Esophagus (tissue), 2 donors: ENCODE measurements at regions not wholly inside any gene's neighbourhood (a gene's known extent, or its start where the extent isn't known, plus 50 kb on each side); places are given as distances from the start of the nearest gene placed in this dataset.

Experiments
- H3K27ac ChIP-seq, 2 donors: one replicate each; pipeline ENCODE4 v1.5.1; 2013; ENCODE audit warnings: low read depth in 2 of 2, mild to moderate bottlenecking in 2 of 2, inconsistent platforms in 1 of 2, low read length in 1 of 2, moderate library complexity in 1 of 2
- H3K27me3 ChIP-seq, 2 donors: one replicate each; pipeline ENCODE4 v1.6.1; 2013; ENCODE audit warnings: low read length in 2 of 2, control low read depth in 1 of 2, mild to moderate bottlenecking in 1 of 2; ENCODE audit not compliant: insufficient read depth in 2 of 2, control insufficient read depth in 1 of 2
- H3K36me3 ChIP-seq, 2 donors: one replicate each; pipeline ENCODE4 v1.6.1; 2013; ENCODE audit warnings: low read length in 1 of 2; ENCODE audit not compliant: control insufficient read depth in 2 of 2, insufficient read depth in 2 of 2
- H3K4me1 ChIP-seq, 2 donors: one replicate each; pipeline ENCODE4 v1.6.1; 2013; ENCODE audit warnings: low read length in 1 of 2; ENCODE audit not compliant: control insufficient read depth in 2 of 2, insufficient read depth in 2 of 2
- H3K4me3 ChIP-seq, 2 donors: one replicate each; pipeline ENCODE4 v1.5.1; 2013; ENCODE audit warnings: low read length in 2 of 2, mild to moderate bottlenecking in 2 of 2, low read depth in 1 of 2, moderate library complexity in 1 of 2
- H3K9me3 ChIP-seq, 2 donors: one replicate each; pipeline ENCODE4 v1.6.1; 2013; ENCODE audit warnings: mild to moderate bottlenecking in 2 of 2, low read depth in 1 of 2, low read length in 1 of 2, moderate library complexity in 1 of 2; ENCODE audit not compliant: control insufficient read depth in 2 of 2, insufficient read depth in 1 of 2
- WGBS, 2 donors: extraction: QIAGEN DNeasy Blood & Tissue Kit; methylation state at CpG; one replicate each; pipeline ENCODE4 v1.1.7; 2013; 5-methylcytosine and 5-hydroxymethylcytosine counted together
- donor health status: healthy with polysubstance abuse.
- donor health status: Bipolar disorder and iron deficiency.

GRCh38 chr12:111204788-111205241 is 164.1 kb downstream of the PHETA1 start:
- no peak overlapping the region for H3K27ac ChIP-seq
- no peaks in the 10 kb centered on the region for H3K36me3 ChIP-seq
- H3K4me1 ChIP-seq, result no peaks in the 10 kb centered on the region
- H3K9me3 ChIP-seq, result no peaks in the 10 kb centered on the region
- H3K27me3 ChIP-seq, result no peaks in the 10 kb centered on the region
- 41 to 57% methylated on average over 15 of the region's 15 CpGs for WGBS, 2 donors
- no peak overlapping the region for H3K4me3 ChIP-seq

DNA sequence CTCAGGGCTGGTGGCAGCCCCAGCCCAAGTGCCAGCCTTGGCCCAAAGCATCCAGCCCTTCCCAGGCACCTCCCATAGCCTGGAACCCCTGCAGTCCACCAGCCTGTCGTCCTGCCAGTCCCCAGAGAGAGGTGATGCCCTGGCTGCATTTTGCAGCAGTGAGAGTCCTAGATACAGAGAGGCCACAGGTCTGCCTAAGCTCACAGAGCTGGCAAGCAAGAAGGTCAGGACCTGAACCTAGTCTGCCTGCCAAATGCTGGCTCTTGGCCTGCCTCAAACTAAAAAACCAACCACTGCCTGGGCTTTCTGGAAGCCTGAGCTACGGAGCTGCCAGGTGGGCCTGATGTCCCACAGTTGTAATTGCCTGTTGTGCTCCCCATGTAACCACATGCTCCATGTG is 164.9 kb downstream of the PHETA1 start:
- Histone ChIP-seq H3K9me3 (no peaks in the 10 kb centered on the region), H3K36me3 (no peaks in the 10 kb centered on the region), H3K4me1 (no peaks in the 10 kb centered on the region), H3K4me3 (no peak overlapping the region), H3K27ac (no peak overlapping the region), H3K27me3 (no peaks in the 10 kb centered on the region)
- WGBS, 2 donors, result 53 to 68% methylated on average over 2 of the region's 2 CpGs

- H3K27ac ChIP-seq, result no peak overlapping the region
- WGBS, 2 donors, result 75 to 83% methylated on average over 4 of the region's 4 CpGs
- no peak overlapping the region for H3K4me3 ChIP-seq
- no peaks in the 10 kb centered on the region for H3K9me3 ChIP-seq
- no peaks in the 10 kb centered on the region for H3K36me3 ChIP-seq
- no peaks in the 10 kb centered on the region for H3K4me1 ChIP-seq
- no peaks in the 10 kb centered on the region for H3K27me3 ChIP-seq
Observed at GRCh38 chr12:111203446-111203845, 165.4 kb downstream of the PHETA1 start.

GRCh38 chr12:111202237-111202915 is 166.5 kb downstream of the PHETA1 start:
- WGBS, 2 donors, result 50 to 60% methylated on average over 17 of the region's 17 CpGs
- no peak overlapping the region for H3K4me3 ChIP-seq
- H3K4me1 ChIP-seq, result no peaks in the 10 kb centered on the region
- H3K27ac ChIP-seq, result no peak overlapping the region
- H3K27me3 ChIP-seq, result no peaks in the 10 kb centered on the region
- H3K9me3 ChIP-seq, result no peaks in the 10 kb centered on the region
- H3K36me3 ChIP-seq, result no peaks in the 10 kb centered on the region

- WGBS, 2 donors, result 58 to 60% methylated on average over 11 of the region's 11 CpGs
- no peaks in the 10 kb centered on the region for H3K4me1 ChIP-seq
- no peaks in the 10 kb centered on the region for H3K36me3 ChIP-seq
- no peaks in the 10 kb centered on the region for H3K27me3 ChIP-seq
- no peaks in the 10 kb centered on the region for H3K9me3 ChIP-seq
- no peak overlapping the region for H3K27ac ChIP-seq
- H3K4me3 ChIP-seq, result no peak overlapping the region
Observed at GRCh38 chr12:111201495-111202236, 167.2 kb downstream of the PHETA1 start.

DNA sequence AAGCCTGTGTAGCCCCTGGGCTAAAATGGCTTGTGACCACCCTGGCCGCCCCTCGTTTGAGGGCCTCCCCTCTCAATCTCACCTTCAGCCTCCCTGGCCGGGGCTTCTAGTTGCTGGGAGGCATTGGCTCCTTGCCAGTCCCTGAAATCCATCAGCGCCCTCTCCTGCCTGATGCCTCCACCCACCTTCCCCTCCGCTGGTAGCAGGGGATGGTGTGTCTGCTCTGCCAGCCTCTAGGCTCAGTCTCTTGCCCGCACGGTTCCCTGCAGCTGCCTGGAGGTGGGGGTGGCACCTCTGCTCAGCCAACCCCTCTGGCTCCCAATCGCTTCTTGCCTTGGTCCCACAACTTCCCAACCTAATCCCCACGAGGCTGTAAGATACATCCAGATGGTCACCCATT is 167.9 kb downstream of the PHETA1 start:
- H3K27me3 ChIP-seq, result no peaks in the 10 kb centered on the region
- no peaks in the 10 kb centered on the region for H3K36me3 ChIP-seq
- no peak overlapping the region for H3K27ac ChIP-seq
- no peaks in the 10 kb centered on the region for H3K4me1 ChIP-seq
- 26% methylated on average over 9 of the region's 9 CpGs for WGBS, 2 donors
- H3K9me3 ChIP-seq, result no peaks in the 10 kb centered on the region
- no peak overlapping the region for H3K4me3 ChIP-seq

DNA sequence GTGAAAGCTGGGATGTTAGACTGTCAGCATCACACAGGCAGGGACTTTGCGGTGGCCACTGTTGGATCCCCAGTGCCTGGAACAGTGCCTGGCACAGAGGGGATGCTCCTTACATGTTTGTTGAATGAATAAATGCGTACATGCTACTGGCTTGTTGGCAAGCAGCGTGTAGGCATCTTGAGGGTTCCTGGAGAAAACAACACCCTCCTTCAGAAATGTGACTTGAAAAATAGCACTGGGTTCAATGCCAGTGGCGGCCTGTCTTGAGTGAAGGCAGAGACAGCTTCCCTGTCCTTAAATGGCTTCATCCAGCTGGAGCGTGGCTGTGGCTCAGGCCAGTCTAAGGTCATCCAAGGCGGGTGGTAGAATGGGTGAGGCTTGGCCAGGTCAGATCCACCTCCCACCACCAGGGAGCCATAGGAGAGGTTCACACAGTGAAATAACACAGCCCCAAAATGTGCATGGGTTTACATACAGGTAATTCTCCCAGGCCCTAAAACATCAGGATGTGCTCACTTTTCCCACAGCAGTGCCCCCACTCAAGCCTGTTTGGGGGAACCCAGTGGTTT is 171.4 kb downstream of the PHETA1 start:
- 75 to 79% methylated on average over 6 of the region's 6 CpGs for WGBS, 2 donors
- Histone ChIP-seq H3K36me3 (no peaks in the 10 kb centered on the region), H3K4me3 (no peak overlapping the region), H3K27ac (no peak overlapping the region), H3K27me3 (peaks cover 0 to under 1% of the 10 kb centered on the region in 2 donors), H3K9me3 (no peaks in the 10 kb centered on the region), H3K4me1 (no peaks in the 10 kb centered on the region)

DNA sequence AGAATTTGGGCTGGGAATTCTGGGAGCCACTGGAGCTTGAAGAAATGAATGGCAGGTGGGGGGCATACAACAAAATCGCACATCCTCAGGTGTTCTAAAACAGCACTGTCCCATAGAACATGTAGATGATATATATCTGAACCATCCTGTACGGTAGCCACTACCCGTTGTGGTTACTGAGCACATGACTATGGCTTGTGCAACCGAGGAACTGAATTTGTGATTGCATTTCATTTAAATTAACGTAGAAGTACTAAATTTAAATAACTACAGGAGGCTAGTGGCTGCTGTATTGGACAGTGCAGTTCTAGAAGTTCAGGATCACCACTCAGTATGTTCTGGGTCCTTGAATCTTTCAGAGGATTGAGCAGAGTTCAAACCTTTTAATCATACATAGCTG is 172.4 kb downstream of the PHETA1 start:
- Histone ChIP-seq H3K9me3 (no peaks in the 10 kb centered on the region), H3K27me3 (peaks cover 3% of the 10 kb centered on the region in 2 donors)

GRCh38 chr12:111195316-111195715 is 173.6 kb downstream of the PHETA1 start:
- Histone ChIP-seq H3K27me3 (peaks cover 3% of the 10 kb centered on the region in 2 donors), H3K9me3 (no peaks in the 10 kb centered on the region), H3K4me3 (no peak overlapping the region), H3K4me1 (no peaks in the 10 kb centered on the region), H3K36me3 (no peaks in the 10 kb centered on the region), H3K27ac (no peak overlapping the region)
- 79 to 86% methylated on average over 8 of the region's 8 CpGs for WGBS, 2 donors

More for the DNA sequence above, 172.4 kb downstream of the PHETA1 start:
- WGBS, 2 donors, result 67 to 73% methylated on average over 5 of the region's 5 CpGs
- Histone ChIP-seq H3K4me1 (no peaks in the 10 kb centered on the region), H3K36me3 (no peaks in the 10 kb centered on the region), H3K4me3 (no peak overlapping the region), H3K27ac (no peak overlapping the region)
